Suppressor macrophage treated with lipopolysaccharide for 1 hour (primary cell): ENCODE measurements at regions not wholly inside any gene's neighbourhood (a gene's known extent, or its start where the extent isn't known, plus 50 kb on each side); places are given as distances from the start of the nearest gene placed in this dataset.

Experiments
- DNase-seq, 3 donors: peaks; one replicate each; pipeline ENCODE4 v3.0.0-alpha.2; 2020 to 2022

DNA sequence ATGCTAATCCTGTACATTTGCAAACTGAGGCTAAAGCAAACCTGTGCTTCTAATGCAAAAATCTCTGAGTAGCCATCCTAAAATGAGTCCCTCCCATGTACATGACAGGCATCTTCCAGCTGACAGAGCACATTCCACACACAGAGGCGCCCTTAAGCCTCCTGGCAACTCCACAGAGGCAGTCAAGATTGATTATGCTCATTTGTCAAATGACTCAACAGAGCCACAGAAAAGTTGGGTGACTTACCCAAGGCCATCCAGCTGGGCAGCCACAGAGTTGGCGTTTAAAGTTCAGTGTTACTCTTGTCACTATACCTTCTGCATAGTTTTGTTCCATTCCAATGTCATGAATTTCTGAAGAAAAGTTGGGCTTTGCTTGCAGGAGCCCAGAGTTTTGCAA, 394.6 kb upstream of the FGF13 start:
- DNase-seq, result peak in 1 of 3 donors; percentile 18

DNA sequence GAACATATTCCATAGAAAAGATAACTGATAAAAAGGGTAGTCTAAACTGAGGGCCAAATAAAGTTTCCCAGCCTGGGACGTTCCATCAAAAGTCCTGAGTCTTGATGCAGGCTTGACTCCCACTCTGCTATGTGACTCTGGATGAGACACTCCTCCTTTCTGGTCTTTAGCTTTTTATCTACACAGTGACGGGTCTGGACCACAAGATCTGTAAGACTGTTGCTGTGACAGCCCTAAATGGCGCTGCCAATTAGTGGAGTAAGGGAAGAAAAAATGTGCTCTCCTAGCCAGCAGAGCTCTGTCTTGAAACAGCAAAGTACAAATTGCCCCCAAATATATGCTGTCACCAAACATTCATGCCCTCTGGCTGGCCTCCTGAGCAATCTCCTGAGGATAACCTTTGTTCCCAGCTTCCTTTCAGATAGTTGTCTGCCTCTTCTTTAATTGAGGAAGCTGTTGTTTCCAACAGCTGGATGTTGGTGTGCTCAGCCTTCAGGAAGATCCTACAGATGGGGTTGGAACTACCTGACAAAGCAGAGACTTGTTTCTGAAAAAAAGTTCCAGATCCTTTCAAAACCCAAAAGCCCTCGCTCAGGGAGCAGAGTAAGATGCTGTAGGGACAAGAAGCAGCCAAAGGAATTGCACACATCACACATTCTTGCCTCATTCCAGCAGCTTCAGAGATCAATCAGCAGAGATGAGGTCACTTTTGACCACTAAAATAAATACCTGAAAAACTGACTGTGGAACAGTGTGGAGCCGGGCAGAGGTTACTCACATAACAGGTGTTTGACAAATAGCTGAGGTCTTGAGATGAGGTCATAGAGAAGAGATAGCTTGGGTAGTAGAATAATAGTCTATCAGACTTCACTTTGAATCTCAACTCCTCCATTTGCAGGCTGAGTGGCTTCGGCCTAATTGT, 383.4 kb upstream of the FGF13 start:
- DNase-seq, result no peak

DNA sequence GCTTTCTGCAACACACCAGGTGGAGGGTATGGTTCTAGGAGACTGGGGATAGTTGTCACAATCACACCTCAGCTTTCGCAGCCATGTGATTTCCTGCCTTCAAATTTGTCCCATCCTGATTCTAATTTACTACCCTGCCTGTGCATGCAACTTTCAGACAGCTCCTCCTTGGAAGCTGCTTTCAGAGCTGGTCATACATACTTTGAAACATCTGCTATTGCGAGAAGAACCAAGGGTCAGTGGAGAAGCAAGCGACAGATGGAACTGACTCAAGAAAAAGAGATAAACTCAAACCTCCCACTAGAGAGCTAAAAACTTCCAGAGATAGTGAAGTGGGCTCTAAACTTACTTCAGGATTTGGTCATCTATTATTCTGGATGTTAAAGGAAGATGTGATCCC, 381.7 kb upstream of the FGF13 start:
- DNase-seq, result no peak

DNA sequence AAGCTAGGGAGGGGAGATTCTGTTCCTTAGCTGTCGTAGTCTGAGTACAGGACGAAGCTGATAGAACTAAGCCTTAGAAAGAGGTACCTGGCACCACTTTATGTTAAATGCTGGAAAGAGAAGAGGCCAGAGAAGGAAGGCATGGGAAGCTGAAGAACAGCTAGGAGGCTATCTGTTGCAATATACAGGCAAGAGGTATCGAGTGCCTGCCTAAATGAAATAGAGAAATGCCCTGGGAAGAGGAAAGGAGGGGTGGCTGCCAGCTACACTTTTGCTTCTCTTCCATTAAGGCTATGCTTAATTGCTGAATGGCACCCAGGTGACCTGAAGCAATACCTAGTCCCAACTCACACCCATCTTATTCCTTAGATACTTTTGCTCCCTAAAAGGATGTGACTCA, 380.4 kb upstream of the FGF13 start:
- no peak for DNase-seq

DNA sequence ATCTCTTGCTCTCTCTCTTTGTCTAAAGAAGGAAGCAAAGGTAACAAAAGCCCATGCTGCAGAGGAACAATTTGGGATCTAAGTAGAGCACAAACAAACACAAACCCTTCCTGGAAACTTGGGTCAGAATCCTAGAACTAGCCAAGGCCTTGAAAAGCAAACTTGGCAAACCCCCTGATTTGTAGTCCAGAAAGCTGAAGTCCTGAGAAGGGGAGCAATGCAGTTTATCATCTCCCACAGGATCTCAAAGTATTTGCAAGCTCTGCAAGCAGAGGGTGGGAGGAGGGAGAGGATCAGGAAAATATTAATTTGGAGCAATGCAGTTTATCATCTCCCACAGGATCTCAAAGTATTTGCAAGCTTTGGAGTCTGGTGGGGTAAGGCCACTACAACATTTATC, 379.5 kb upstream of the FGF13 start:
- no peak for DNase-seq

DNA sequence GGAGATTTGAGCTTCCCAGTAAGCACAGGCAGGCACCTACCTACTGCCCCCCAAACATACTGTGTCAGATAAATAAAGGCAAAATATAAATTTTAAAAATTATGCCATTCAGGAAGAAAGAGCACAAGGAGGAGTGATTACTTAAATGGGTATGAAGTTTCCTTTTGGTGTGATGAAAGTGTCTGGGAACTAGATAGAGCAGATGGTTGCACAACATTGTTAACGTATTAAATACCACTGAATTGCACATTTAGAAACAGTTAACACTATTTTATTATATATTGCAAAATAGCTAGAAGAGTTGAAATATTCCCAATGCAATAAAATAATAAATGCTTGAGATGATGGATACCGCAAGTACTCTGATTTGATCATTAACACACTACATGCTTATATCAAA, 374.7 kb upstream of the FGF13 start:
- DNase-seq, result peak in 1 of 3 donors; percentile 20

DNA sequence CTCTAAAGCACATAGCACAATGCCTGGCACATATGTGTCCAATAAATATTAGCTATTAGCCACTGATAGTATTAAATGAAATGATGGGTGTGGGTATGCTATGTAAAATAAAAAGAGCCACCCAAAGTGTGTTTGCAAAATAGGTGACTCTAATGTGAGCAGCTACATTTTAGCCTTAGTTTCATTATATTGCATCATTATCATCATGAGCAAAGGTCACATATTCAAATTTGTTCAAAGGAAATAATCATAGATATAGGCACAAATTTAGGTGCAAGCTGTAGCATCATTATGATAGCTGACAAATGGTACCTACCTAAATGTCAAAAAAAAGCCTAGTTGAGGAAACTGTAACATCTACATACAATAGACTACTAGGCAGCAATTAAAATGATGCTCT, 373.9 kb upstream of the FGF13 start:
- no peak for DNase-seq

DNA sequence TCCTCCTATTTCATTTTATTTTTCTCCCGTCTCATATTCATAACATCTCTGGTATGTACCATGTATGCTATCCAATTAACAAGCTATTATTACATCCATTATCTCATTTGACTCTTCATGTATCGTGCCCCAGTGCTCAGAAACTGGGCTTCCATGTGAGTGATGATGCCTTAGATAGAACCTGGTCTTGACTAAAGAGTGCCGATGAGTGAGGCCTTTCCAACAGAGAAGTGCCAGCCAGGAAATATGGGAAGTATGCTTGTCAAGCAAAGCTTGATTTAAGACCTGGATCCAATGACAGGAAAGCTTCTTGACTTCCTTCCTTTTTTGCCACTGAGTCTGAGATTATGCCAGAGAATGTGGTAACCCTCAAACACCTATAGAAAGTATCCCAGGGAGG, 371.7 kb upstream of the FGF13 start:
- DNase-seq, result peak in 1 of 3 donors; percentile 21

DNA sequence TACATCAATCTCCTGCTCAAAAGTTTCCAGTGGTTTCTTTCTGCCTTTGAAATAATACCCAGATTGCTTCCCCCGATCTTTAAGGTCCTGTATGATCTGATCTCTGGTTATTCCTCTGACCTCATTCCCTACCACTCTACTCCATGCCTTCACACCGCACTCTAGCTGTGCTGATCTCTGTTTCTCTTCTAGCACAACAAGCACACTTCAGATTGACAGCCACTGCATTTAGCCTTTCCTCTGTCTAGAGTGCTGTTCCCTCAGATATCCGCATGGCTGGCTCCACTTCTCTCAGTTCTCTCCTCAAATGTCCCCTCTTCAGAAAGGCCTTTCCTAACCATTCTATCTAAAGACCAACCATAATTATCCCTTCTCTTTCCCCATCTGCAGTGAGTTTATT, 370.4 kb upstream of the FGF13 start:
- DNase-seq, result no peak

DNA sequence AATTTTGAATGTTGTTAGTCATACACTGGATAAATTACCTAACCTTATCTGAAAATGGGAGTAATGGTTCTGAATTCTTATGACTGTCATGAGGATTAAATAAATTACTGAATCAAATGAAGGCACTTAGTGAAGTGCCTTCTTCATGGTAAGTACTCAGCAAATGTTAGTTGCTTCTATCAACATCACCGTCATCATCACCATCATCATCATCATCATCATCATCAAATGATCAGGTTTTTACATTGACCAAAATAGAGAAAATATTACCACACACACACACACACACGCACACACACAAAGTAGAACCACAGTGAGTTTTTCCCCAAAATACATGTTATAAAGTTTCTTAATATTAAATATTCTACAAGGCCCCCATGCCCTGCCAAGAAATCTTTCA, 368.3 kb upstream of the FGF13 start:
- no peak for DNase-seq

DNA sequence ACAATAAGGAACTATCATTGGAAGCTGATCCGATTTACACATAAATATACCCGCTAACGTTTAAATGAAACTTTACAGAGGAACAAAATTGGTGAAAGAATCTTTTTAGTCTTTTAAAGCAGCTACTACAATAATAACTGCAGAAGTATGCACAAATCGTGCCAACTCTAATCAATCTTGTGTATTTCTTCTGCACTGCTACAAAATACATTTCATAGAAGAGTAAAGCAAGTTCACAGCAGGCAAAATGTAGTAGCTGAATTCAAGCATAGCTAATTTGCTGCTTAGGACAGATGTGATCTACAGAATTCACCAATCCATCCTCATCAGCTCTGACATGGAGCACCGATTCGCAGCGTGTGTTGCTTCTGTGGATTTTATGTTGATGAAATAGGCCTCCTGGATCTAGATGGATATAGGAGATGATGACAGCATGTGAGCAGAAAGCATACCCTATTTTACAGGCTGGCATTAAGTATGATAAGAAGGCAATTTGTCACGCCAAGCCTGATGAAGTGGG, 367.3 kb upstream of the FGF13 start:
- no peak for DNase-seq

DNA sequence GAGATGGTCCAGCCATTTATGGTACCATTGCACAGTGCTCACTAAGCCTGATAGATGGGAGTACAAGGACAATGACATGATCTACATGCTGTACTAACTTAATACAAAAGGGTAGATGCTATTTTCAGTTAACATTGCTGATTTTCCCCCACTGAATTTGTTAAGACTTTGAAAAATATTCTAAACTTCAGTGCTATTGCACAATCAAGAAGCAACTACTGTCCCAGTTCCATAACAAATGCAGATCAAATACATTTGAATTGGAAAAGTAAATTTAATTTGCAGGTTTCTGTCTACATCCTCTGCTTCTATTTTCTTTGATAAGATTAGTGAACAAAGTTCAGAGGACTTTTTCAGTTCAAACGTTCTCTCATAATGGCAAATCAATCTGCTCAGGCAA, 366.8 kb upstream of the FGF13 start:
- no peak for DNase-seq

DNA sequence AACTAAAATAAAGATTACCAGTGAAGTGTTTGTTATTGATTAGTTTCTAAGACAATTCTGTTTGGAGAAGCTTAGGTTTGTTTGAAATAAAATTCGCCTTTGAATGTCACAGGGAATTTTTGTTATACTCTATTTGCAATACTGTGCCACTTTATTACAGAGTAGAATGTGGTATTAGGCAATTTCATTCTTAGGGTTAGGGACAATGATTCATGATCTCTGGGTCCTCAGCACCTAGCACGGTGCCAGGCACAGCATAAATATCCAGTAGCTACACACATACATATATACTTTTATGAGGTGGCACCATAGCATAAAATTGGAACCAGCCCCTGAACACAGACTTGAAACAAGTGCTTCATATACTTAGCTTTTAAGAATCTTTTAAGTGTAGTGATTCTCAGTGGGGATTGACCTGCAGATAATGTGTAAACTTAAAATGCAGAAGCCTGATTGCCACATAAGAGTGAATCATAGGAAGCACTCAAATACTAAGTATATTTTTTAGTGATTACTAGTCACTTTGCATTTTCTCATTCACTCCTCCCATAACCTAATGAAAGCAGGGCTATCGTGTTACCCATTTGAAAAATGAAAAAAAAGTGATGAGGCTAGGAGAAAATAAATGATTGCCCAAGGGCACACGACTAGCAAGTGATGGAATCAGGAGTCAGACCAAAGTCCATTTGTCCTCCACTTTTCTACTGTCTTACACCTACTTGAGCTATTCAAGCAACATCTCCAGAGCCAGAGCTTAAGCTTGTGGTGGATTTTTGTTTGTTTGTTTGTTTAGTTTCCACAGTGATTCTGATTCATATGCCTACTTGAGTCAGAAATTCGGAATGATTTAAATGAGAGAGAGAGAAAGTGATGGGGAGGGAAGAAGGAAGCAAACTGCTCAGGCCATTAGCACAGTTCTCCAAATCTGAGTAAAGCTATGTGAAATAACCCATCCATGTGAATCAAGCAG, 366.0 kb upstream of the FGF13 start:
- peak; percentile 41 to 76 (median 73) for DNase-seq

DNA sequence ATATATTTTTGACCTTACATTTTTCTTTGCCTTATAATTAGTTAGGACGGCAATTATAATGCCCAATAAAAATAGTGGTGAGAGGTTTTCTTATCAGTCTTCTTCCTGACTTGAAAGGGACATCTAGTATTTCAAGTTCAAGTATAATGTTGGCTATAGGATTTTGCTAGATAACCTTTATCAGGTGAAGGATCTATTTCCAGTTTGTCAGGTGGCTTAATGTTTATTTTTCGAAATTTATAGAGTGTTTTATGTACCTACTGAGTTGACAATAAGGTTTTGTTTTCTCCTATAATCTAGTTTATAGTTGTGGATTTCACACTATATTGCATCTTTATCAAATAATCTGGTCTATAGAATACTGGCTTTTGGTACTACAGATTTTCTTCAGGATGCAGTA, 351.8 kb upstream of the FGF13 start:
- DNase-seq, result no peak

DNA sequence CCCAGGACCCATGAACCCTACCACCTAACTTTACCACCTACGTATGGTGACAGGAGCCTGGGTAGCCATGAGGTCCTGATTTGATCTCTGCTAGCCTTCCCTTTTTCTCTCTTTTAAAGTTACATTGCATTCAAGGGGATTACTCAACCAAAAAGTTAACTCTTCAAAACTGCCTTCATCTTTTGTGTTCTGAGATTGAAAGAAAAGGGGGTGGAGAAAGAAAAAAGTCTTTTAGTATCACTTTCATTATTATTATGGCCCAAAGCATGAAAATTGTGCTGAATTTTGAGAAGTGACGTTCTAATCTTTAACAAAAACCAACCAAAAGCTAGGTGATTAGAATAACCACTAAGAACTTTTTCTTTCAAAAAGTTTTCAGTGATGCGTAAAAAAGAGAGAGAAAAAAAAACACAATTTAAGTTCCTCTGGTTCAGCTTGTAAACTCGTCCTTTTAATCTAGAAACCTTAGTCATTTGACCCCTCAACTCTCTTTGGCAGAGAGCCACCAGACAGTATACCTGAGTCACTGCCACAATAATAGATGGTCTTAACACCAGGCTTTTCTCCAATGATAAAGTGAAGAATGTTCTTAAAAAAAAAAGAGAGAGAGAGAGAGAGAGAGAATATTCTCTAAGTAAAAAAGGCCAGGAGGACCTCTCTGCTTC, 347.4 kb upstream of the FGF13 start:
- DNase-seq, result no peak

DNA sequence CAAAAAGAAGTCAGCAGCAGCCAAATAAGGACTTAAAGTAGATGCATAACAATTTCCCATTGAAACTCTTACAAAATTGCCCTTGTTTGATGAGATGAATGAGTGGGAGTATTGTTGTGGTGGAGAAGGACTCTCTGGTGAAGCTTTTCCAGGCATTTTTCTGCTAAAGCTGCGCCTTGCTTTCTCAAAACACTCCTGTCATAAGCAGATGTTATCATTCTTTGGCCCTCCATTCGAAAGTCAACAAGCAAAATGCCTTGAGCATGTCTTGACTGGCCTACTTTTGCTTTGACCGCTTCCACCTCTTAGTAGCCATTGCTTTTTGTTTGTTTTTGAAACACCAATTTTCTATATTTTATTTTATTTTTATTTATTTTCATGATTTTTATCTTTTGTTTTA, 340.9 kb upstream of the FGF13 start:
- DNase-seq, result no peak

DNA sequence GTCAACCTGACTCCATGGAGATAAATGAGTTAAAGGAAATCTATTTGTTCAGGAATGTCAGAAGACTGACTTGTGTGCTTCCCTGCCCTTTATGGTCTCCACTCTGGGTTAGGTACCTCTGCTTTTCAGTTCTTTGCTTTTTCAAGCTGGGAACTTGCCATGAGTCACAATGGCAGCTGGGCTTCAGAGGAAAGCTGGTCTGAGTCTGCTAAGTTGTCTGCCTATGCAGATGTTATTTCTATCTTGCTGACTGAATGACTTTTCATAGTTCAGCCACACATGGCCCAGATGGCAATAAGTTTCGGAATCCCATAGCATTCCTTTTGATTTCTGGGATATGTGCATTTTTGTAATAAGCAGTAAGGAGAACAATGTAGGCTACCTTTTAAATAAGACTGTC, 337.9 kb upstream of the FGF13 start:
- peak in 1 of 3 donors; percentile 1 for DNase-seq

DNA sequence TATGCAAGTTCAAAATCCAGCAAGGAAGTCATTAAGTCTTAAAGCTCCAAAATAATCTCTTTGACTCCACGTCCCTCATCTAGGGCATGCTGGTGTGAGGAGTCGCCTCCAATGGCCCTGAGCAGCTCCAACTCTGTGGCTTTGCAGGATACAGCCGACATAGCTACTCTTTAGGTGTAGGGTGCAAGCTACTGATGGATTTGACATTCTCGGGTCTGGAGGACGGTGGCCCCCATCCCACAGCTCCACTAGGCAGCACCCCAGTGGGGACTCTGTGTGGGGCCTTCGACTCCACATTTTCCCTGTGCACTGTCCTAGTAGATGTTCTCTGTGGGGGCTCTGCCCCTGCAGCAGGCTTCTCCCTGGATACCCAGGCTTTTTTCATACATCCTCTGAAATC, 333.2 kb upstream of the FGF13 start:
- no peak for DNase-seq

DNA sequence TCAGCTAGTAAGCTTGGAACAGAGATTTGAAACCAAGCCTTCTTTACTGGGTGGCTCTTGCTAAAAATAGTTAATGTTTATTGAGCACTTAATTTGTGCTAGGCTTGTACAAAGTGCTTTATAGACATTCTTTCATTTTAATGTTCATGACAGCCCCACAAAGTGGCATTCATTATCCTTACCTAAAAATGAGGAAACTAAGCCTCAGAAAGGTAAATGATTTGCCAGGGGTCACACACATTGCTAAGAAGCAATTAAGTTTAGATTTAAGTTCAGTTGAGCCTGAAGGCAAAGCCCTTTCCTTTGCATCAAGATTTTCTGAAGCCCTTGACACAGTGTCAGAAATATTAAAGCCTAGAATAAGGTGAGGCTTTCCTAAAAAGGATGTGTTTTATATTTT, 327.5 kb upstream of the FGF13 start:
- no peak for DNase-seq

DNA sequence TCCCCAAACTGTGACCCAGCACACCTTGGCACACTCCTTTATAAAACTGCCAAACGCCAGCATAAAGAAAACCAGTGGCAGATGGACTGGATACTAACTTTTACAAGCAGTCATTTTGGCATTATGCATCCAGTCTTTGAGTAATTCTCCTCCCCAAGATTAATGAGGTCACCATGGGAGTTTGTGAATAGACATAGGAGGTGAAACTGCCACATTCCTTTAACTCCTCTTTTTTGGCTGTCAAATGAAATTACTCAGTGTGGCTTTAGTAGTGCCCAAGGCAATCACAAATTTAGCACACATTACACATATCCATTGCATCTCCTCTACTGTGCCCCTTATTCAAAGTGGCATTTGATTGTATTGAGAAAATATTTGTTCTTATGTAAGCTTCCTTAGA, 315.3 kb upstream of the FGF13 start:
- DNase-seq, result no peak

DNA sequence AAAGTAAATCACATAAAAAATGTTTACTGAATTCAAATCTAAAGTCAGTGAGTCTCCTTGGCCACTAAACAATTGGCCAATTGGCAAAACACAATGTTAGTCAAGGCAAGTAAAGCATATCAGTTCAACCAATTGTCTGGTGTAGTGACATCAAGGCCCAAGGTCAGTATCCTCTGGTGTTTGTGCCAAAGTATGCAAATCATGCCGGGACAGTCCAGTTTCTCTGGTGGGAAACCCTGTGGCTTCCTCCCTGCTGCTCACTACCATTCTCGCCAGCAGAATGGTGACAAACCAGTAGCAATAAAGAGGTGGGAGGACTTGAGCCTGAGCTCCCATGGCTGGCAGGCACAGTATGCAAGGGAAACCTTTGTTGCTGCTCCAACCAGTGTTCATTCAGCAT, 314.9 kb upstream of the FGF13 start:
- DNase-seq, result no peak

DNA sequence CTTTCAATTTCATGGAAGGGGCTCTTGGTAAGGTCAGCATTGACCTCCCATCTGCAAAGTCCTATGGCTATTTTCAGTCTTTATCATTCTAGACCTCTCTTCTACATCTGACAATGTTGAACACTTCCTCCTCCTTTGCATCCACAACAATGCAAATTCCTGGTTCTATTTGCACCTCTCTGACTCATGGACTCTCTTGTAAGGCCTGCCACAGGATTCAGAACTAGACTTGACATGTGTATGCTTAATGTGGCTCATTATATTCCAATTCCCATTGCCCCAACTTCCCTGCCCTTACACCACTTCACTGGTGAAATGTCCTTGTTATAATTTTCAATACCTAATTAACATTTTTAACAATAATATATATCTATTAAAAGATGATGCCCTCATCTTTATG, 314.3 kb upstream of the FGF13 start:
- DNase-seq, result no peak

DNA sequence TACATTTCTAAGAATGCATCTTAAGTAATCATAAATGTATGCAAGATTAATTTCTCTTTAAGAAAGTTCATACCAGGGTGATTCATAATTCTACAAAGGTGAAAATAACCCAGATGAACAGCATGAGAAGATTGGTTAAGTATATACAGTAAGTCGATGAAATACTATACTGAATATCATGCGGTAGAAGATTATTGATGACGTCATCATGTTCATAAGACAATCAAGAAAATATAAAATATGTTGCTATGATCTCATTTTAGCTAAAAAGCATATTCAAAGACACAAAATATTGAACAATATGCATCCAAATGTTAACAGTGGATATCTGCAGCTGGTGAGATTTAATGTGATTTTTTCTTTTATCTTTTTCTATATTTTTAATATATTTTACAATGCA, 312.0 kb upstream of the FGF13 start:
- DNase-seq, result no peak
